ENCODE measurements at regions not wholly inside any gene's neighbourhood (a gene's known extent, or its start where the extent isn't known, plus 50 kb on each side); places are given as distances from the start of the nearest gene placed in this dataset.

DNA sequence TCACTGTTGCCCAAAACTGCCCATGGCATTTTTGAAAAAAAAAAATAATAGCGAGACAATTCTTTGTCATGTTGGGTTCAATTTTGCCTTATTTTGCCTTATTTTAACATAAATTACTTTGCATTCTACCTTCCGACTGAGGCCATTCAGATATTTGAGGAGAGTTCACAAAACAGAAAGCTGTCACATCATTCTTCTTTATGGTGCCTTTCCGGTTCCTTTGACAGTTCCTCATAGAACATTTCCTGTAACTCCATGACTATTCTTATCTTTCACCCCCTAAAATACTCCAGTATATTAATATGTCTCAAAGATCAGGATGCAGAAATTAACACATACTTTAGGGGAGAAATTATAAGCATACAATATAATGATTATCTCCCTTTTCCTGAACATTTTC lies 476.7 kb downstream of the NOVA1 start:
- no peak for DNase-seq

DNA sequence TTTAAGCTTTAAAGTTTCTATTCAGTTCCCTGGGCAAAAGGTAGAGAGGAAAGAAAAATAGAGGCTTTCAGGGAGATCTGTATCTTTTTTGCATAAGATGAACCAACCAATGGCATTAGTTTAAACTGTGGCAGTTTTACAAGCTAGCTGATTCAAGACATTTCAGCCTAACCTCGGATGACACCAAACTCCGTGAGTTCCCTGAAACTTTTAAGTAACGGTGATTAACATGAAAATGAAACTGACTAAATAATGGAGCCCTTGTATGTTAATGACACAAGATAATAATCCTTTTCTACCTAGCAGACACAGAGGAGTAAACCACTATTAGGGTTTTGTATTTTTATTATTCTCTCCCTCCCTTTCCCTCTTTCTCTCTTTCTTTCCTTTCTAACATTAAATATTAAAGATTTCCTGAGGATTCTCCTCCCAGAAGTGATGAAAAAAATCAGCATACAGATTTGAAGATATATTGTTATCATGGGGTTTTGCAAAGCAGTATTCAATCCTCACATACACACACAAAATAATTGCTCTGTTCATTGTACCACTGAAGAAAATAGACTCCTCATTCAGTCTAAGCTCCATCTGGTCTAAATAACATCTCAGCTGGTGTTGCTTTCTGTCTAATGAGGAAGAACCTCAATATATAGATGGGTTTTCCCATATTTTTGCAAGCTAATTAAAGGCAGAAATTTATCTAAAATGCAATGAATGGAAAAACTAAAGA lies 483.8 kb downstream of the NOVA1 start:
- no peak for DNase-seq

DNA sequence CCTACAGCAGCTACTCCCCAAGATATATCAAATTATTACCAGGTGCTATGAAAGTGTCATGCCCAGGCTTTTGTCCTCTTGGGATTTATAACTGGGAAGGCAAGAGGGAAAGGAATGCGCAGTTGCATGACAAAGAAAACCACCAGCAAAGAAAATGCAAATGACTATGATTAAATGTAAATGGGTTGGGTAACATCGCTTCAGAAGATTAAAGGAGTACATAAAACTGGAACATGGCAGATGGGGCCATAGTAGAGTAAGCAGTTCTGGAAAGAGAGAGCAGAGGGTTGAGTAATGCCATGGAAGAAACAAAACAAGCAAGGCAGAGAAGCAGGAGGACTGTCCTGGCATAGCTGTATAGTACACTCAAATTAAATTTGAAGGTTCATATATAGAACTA lies 493.1 kb downstream of the NOVA1 start:
- no peak for DNase-seq

DNA sequence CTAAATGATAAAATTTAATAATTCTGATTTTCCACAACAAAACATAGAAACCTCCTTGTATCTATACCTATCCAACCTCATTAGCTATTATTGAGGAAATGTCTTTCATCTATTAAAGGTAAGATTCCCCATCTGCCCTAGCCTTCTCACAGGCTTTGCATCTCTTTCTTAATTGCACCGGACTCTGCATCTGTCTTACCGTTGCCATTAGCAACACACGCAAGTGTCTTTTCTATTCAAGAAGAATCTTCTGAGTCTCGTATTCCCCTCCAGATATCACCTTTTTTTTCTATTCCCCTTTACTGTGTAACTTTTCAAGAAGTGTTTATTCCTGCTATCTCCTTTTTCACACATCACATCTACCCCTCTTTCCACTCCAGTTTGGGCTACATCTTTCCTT lies 500.0 kb downstream of the NOVA1 start:
- no peak for DNase-seq

DNA sequence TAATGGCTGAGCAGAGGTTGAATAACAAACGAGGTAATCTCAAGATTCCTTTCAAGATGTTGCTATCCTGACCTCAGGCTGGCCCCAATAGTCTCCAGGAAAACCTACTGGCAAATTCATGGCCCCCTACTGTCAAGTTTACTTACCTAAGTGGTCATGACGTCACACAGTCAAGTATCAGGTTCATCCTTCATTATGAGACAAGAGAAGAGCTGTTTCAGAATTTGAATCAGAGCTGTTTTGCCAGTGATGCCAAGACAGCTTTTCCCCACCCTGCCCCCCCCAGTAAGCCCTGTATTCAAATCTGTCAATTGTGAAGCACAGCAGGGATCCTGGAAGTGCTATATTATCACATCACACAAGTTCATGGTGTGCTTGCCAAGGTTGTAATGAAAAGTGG lies 509.6 kb downstream of the NOVA1 start:
- DNase-seq: no peak

DNA sequence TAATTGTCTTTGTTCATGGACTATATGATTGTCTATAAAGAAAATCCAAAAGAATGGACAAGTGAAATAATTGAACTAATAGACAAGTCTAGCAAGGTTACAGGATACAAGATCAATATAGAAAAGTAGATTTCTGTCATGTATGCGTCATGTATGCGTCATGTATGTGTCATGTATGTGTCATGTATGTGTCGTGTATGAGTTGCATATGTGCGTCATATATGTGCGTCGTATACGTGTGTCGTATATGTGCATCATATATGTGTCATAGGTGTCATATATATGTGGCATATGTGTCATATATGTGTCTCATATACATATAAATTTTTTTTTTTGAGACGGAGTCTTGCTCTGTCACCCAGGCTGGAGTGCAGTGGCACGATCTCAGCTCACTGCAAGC lies 516.8 kb downstream of the NOVA1 start:
- no peak for DNase-seq

DNA sequence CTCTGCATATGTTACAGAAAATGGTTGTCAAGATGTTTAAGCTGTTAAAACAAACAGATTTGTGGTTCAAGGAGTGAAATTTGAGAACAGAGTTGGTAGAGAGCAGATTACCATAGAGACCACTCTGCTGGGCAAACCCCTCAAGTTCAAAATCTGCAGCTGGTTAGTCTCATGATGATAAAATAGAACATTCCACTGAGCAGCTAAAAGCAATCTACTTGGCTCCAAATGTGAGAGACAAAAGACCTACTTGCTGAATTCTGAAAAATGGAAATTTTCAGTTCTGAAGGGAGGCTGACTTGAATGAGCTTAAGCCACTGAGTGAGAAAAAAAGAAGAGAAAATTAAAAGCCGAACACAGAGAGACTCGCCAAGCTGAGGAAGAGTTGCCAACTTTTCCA lies 519.3 kb downstream of the NOVA1 start:
- no peak for DNase-seq

DNA sequence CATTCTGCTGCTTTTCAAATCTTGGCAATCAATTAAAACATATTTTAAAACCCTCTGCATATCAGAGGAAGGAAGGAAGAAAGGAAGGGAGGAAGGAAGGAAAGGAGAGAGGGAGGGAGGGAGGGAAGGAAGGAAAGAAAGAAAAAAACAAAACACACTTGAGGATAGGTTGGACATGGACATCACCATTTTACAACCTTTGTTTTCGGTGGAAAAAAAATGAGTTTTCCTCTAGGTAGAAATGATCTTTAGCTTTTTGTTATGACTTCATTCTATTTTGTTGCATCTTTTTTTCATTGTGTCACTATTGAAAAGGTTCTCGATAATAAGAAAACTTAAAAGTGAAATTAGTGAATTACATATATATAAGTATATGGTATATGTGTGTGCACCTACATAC lies 522.9 kb downstream of the NOVA1 start:
- DNase-seq: no peak

DNA sequence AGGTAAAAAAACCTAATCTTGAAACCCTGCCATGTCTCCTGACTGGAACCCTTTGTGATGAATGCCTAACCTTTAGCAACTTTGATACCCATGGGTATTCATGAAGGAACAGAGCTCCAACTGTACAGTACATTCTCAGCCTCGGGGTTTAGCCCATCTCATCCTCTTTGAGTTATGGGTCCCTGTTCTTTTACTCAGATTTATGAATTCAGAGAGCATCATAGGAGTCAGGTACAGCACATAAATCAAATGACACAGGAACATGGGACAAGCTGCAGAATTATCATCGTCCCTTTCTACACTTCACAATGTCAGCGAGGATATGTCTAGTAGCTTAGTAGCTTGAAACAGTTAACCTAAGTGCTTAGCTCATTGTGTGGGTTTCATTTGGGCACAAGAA lies 527.4 kb downstream of the NOVA1 start:
- no peak for DNase-seq

DNA sequence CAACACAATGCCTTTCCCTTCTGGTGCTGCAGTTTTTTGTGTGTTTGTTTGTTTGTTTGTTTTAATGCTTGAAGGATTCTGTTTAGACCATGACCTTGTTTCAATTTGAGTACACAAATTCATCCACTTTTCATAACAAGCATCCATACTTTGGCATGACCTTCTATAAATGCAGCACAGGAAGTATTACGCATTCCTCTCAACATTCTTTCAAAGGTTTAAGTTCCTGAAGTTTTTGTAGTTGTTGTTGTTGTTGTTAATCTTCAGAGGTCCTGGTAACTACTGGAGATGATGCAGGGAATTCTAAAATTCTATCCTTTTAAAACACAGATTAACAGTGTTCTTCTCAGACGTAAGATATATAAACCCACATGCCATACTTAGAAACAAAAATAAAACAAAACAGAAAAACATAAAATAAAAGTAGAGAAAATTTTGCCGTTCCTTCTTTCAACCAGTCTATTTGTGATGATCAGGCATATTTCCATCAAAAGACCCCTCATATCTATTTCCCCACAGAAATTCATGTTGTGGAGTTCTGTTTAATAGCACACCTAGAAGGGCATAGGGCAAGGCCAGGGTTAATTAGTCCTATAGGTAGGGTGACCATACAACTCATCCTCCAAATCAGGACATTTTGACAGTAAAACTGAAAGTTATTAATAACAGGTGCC lies 529.9 kb downstream of the NOVA1 start:
- no peak for DNase-seq

DNA sequence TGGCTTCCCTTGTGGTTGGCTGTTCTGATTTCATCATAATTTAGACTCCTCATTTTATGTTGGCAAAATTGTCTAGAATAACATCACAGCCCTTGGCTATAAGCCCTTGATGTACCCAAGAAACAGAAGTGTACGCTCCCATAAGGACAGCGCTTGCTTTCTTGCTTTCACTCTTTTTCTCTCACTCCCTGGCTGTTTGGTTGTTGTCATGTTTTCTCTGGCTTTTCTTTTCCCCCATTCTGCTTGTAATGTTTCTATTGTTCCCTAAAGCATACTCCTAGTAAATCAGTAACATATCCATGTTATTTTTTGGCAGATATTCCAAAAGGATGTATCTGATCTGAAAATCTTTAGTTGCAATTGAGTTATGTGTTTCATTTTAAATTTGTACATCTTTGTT lies 530.5 kb downstream of the NOVA1 start:
- no peak for DNase-seq

DNA sequence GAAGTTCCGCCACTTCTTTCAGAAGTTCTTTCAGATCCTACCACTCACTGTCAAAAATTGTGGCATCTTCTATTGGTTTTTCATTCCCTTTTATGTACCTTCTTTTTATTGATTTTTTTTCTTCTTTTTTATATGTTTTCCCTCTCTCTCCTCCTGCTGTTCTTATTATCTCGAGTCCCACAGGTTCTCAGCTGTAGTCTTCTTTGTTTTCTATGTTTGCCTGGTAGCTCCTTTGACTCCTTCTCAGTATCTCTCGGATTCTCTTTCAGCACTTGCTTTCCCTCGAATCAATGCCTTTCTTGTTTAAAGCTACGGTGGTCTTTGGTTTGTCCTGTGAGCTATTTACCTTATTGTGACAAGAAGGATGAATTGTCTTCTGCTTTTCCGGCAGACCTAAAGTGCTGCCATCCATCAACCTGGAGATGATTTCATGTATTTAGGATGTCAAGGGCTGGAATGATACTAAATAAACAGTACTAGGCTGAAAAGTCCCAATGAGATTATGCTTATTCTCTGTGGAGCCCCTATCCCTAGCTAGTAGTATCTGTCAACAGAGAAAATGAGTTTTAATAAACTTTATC lies 541.7 kb downstream of the NOVA1 start:
- DNase-seq: no peak

DNA sequence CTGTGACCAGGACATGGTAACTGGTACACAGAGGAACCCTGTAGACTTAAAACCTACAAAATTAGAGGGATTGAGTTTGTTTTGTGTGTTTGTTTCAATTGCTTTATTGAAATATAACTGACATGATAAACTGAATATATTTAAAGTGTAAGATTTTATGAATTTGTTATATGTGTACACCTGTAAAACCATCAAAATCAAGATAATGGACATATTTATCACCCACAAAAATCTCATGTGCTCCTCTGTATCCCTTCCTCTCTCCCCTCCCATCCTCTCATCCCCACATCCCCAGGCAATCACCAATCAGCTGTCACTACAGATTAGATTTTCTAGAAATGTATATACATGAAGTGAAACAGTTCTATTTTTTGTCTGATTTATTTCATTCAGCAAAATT lies 565.5 kb downstream of the NOVA1 start:
- DNase-seq: no peak

DNA sequence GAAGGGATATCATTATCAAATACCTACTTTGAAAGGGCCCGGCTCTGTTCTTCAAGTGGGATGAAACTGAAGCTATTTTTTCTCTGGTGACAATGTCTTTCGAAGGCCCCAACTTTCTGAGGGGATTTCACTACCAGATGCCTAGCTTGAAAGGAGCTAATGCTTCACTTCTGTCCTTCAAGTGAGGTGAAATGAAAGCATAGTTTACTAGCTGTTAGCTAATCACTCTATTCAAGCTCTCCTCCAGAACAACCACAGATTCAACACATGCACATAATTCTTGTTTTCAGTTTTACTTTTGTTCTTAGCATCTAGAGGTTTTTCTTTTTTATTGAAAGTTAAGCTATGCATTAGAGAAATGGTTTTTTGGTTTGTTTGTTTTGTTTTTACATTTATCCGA lies 571.4 kb downstream of the NOVA1 start:
- DNase-seq: no peak

DNA sequence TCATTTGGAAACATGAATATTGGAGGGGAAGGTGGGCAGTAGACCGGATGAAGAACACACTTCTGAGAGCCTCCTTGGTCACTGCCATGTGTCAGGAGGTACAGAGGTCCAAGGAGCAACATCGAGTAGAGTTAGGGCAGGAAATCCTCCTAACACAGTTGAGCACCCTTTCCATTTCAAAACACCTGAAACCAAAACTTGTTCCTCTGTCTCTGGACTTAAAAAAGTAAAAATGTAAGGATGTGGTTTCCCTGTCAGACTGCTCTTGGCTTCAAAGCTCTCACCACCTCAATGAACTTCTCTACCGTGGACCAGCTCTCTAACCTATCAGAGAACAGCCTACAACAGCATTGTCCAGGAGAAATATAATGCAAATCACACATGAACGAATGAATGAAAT lies 573.9 kb downstream of the NOVA1 start:
- no peak for DNase-seq

DNA sequence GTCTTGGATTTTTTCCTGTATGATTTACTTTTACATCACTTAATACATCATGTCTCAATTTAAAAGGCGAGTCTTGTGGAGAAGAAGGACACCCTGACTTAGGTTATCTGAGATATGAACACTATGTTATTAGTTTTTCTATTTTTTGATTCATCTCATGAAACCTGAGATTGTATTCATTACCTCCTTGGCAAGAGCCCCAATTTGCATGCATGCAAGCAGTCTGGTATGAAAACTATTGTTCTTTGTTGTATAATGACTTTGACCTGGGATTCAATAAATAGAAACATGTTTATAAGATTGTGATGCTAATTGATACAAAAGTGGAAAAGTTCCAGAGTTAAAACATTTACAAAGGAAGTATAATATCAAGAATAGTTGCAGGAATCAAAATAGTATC lies 576.1 kb downstream of the NOVA1 start:
- DNase-seq: no peak

DNA sequence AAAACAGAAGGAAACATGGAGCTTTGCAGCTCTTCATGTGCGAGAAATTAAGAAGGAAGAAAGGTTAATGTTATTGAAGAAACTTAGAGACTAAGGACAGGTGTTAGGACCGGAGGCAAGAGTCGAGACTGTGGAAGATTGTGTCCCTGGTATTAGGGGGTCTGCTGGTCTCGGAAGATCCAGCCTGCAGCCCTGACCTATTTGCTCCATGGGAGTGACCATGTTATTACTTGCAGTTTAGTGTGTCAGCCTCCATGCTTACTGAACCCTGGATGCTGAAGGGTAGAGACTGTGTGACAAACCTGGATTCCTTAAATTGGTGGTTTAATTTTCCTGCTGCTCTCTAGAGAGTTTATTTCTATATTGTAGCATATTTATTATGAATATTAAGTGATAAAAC lies 580.6 kb downstream of the NOVA1 start:
- DNase-seq: no peak

DNA sequence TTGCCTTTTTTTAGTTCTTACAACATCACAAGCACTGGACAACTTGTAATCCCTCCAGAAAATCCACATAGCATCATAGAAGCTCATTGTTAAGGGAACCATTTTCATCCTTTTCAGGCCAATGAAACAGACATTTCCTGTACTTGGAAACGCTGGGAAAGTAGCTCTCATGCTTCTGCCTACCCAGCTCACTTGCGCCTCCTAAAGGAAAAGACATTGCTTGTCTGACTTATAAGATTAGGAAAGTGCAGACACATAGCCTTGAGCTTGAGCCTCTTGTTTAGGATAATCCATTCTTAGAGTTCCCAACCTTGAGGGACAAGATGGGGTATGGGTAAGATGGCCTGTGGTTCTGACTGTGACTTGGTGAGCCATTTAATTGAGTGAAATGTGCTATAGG lies 589.5 kb downstream of the NOVA1 start:
- no peak for DNase-seq

DNA sequence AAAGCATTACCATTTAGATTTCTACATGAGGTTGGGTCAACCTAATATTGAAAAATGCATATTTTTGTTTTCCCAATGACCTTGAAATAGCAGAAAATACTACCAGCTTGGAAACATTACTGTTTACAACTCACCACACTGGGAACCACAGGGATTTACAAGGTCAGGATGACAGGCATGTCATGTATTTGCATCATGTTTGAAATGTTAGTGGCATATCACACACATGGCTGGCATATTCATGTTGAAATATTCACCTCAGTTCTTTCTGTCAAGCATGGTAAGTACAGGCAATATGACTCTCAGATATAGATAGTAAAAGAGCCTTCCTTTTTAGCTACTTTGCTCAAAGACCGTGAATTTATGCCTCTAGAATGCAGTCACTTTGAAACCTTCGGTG lies 593.5 kb downstream of the NOVA1 start:
- no peak for DNase-seq

DNA sequence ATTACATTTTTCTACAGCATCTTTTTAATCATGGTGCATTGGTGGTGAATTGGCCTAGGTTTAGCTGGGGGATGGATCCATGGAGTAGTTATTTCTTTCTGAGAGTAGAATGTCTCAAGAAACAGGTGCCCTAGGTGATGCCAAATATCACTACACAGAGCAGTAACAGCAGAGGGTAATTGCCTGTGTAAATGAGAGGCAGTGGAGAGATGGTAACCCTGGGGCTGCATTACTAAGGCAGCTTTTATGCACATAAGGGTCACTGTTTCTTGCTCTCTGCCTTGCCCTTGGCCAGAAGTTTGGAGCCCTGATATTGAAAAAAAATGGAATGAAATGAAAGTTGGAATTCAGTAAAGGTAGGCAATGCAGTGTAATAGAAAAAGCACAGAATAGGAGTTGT lies 604.0 kb downstream of the NOVA1 start:
- DNase-seq: no peak

DNA sequence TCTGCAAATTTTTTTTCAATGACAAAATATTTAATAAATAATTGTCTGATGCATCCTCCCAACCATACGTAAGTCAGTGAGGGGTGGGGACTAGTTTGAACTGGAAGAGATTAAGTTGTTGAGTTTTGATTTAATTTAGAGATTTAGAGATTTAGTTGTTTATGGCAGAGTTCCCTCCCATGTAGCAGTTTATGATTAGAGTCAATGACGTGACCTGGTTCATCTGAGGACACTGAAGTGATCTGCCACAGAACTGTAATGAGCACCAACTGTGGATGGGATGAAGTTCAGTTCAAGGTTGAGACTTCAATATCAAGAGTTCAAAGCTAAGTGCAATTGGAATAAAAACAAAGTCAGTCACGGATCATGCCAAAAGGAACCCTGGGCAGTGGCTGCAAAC lies 609.3 kb downstream of the NOVA1 start:
- DNase-seq: no peak

DNA sequence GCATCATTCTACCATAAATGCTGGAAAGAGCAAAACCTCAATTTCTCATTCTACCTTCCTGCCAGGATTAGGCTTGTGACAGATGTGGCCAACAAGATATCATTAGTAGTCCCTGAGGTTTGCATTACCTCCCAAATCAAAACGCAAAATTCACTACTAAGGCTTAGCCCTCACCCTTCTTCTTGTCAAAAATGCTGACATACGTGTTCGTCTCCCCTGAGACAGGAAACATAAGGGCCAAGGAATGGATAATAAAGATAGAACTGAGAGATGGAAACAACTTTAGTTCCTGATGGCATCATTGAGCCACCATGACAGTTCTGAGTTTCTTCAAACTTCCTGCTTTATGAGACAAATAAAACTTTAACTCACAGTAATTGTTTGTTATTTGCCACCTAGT lies 642.1 kb downstream of the NOVA1 start:
- DNase-seq: no peak

DNA sequence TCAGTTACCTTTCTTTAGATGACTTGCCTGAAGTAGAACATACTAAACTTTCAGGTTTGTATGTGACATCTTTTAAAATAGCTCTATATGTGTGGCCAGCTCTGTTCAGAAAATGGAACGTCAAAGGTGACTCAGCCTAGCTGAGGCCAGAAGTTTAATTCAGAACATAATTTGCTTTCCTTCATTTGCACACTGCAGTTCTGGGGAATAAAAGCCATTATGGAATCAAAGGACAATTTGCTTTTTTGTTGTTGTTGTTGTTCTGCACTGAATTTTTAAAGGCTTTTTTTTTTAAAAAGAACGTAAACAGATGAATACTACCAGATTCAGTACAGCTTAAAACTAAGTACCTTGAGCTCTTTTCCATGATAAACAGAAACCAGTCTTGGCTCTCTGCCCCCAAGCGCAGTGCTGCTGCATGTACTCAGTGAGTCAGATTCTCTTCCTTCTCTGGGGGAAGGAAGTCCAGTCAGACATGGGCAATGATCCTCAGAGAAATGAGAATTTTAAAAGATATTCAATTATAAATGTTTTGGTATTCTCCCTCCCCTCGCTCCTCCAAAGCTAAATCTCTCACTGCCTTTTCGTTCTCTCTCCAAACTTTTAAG lies 644.2 kb downstream of the NOVA1 start:
- no peak for DNase-seq

DNA sequence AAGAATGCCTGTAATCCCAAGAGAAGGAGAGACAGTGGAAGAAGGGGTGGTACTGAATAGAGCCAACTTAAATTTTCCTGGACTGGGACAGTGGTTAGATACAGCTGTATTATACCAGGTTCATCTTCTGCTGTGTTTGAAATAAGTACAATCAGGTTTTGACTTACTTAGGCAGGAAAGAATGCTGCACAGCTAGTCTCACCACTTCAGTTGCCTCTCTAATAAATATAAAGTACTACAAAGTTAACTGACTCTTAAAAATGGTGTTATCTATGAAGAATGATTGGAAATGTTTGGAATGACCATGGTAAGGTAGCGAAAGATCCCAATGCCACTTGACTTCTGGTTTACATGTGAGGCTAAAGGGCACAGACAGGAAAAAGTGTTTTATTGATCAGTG lies 652.1 kb downstream of the NOVA1 start:
- no peak for DNase-seq

All from NCI-H226 (cell line).